Natural killer cell (primary cell): ENCODE measurements at regions not wholly inside any gene's neighbourhood (a gene's known extent, or its start where the extent isn't known, plus 50 kb on each side); places are given as distances from the start of the nearest gene placed in this dataset.

ENCODE experiments used
- ATAC-seq, 3 donors: fragments of 150-1000 bp in 2 of 3; fragments of 200-7000 bp in 1 of 3; cut with Tn5 transposase; 1 replicate in 1 of 3; 2 replicates in 2 of 3; pipeline ENCODE4 v1.10.0; 2021; ENCODE audit warnings: mild to moderate bottlenecking in 2 of 3, moderate library complexity in 2 of 3
- DNase-seq, 2 donors: peaks; one replicate each; pipeline versions ENCODE4 v3.0.0 to v3.0.0-alpha.2; 2013 to 2021; ENCODE audit warnings: mixed read lengths in 1 of 2
- H3K27ac ChIP-seq: one replicate; pipeline ENCODE4 v1.5.1; 2013; ENCODE audit warnings: mild to moderate bottlenecking, low read length
- H3K27me3 ChIP-seq: one replicate; pipeline ENCODE4 v1.6.1; 2013; ENCODE audit warnings: low read length; ENCODE audit not compliant: control insufficient read depth, insufficient read depth
- H3K36me3 ChIP-seq: one replicate; pipeline ENCODE4 v1.6.1; 2013; ENCODE audit warnings: low read length; ENCODE audit not compliant: control insufficient read depth, insufficient read depth
- H3K4me1 ChIP-seq: one replicate; pipeline ENCODE4 v1.6.1; 2013; ENCODE audit warnings: low read length; ENCODE audit not compliant: control insufficient read depth, insufficient read depth
- H3K4me3 ChIP-seq: one replicate; pipeline ENCODE4 v1.5.1; 2013; ENCODE audit warnings: low read length
- H3K9me3 ChIP-seq: one replicate; pipeline ENCODE4 v1.6.1; 2013; ENCODE audit warnings: low read length; ENCODE audit not compliant: control insufficient read depth, insufficient read depth
- H3K27ac Mint-ChIP-seq, 2 donors: one replicate each; pipeline ENCODE4 v1.8.0; 2022; ENCODE audit warnings: mild to moderate bottlenecking in 2 of 2, mixed read lengths in 2 of 2, moderate library complexity in 1 of 2
- H3K27me3 Mint-ChIP-seq, 2 donors: one replicate each; pipeline ENCODE4 v1.8.0; 2022; ENCODE audit warnings: low read depth in 2 of 2, mixed read lengths in 2 of 2
- H3K36me3 Mint-ChIP-seq: one replicate; pipeline ENCODE4 v1.8.0; 2022; ENCODE audit warnings: mixed read lengths
- H3K4me1 Mint-ChIP-seq, 2 donors: one replicate each; pipeline ENCODE4 v1.8.0; 2022; ENCODE audit warnings: mixed read lengths in 2 of 2
- H3K4me3 Mint-ChIP-seq: one replicate; pipeline ENCODE4 v1.8.0; 2022; ENCODE audit warnings: mild to moderate bottlenecking, moderate library complexity, mixed read lengths
- H3K9me3 Mint-ChIP-seq, 2 donors: one replicate each; pipeline ENCODE4 v1.8.0; 2022; ENCODE audit warnings: mixed read lengths in 2 of 2
- WGBS: methylation state at CpG from one replicate; pipeline ENCODE4 v1.1.7; 2013; ENCODE audit warnings: missing lambda C conversion rate; ENCODE audit not compliant: insufficient coverage; 5-methylcytosine and 5-hydroxymethylcytosine counted together
- intact Hi-C: fragments of 100-400 bp; cut with micrococcal nuclease; formaldehyde crosslinking; loops from one replicate; pipeline ENCODE4 v1.14.2; 2022
- TF ChIP-seq, protein P1 (sequence below): fragments of 200-600 bp; IDR thresholded peaks from one replicate; pipeline ENCODE4 v1.8.0; 2022; ENCODE audit warnings: antibody characterized with exemption

DNA sequence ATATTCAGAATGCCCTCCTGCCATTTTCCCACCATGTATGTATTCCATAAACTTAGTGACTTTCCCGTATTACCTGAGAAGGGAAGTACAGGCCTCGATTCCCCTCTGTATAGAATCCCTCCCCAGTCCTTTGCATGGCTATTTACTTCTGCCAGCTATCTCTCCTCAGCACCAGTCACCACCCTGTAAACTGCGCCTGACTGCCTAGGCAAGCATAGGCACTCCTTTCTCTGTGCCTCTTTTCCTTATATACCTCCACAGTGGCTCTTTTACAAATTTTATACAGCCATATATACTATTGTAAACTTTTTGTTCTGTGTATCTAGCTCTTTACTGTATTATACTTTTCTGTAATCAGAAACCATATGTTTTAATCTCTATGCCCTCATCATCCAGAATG lies 130.9 kb upstream of the TET2 start:
- Mint-ChIP-seq H3K4me3 (no peak overlapping the region), H3K9me3 (no peaks in the 10 kb centered on the region), H3K36me3 (no peaks in the 10 kb centered on the region), H3K4me1 (no peaks in the 10 kb centered on the region), H3K27me3 (no peaks in the 10 kb centered on the region), H3K27ac (no peak overlapping the region)
- Histone ChIP-seq H3K4me1 (no peaks in the 10 kb centered on the region), H3K27me3 (no peaks in the 10 kb centered on the region), H3K36me3 (no peaks in the 10 kb centered on the region), H3K4me3 (no peak overlapping the region), H3K27ac (no peak overlapping the region), H3K9me3 (no peaks in the 10 kb centered on the region)
- TF ChIP-seq, protein P1, sequence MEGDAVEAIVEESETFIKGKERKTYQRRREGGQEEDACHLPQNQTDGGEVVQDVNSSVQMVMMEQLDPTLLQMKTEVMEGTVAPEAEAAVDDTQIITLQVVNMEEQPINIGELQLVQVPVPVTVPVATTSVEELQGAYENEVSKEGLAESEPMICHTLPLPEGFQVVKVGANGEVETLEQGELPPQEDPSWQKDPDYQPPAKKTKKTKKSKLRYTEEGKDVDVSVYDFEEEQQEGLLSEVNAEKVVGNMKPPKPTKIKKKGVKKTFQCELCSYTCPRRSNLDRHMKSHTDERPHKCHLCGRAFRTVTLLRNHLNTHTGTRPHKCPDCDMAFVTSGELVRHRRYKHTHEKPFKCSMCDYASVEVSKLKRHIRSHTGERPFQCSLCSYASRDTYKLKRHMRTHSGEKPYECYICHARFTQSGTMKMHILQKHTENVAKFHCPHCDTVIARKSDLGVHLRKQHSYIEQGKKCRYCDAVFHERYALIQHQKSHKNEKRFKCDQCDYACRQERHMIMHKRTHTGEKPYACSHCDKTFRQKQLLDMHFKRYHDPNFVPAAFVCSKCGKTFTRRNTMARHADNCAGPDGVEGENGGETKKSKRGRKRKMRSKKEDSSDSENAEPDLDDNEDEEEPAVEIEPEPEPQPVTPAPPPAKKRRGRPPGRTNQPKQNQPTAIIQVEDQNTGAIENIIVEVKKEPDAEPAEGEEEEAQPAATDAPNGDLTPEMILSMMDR, result no peak
- ATAC-seq, result no peak
- intact Hi-C loops, result no loop called here
- no peak for DNase-seq
- 97% methylated on average over 3 of the region's 3 CpGs for whole genome bisulfite sequencing

DNA sequence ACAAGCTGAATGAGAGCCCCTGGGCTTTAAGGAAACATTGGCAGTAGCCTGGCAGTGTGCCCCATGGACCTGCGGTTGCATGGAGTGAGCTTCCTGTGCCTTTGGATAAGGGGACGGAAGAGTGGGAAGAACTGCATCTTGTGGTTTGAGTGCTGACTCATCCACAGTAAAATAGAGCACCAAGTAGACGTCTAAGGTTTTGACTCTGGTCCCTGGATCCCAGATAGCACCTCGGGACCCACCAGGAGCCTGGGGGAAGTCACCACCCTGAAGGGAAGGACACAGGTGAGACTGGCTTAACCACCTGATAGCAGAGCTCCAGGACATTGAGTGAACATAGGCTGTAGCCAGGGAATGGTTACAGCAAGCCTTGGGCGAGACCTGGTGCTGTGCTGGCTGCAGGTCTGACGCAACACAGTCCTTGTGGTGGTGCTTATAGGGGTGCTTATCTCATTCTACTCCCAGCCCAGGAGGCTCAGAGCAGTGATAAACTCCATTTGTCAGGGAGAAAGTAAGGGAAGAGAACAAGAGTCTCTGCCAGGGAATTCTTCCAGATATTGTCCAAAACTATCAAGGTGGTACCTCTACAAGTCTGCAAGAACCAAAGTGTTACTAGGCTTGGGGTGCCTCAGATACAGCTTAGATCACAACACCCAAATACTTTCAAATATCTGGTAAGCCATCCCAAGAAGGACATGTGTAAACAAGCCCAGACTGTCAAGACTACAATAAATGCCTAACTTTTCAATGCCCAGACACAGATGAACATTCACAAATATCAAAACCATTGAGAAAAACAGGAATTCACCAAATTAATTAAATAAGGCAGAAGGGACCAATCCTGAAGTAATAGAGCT lies 123.6 kb upstream of the TET2 start:
- Mint-ChIP-seq H3K4me3 (no peak overlapping the region), H3K36me3 (no peaks in the 10 kb centered on the region)

DNA sequence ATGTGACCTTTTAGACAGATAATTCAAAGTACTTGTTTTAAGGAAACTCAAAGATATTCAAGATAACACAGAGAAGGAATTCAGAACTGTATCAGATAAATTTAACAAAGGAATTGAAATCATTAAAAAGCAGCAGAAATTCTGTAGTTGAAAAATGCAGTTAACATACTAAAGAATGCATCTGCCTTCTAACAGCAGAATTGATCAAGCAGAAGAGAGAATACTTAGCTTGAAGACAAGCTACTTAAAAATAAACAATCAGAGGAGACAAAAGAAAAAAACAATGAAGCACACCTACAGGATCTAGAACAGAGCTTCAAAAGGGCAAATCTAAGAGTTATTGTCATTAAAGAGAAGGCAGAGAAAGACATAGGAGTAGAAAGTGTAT lies 123.0 kb upstream of the TET2 start:
- H3K4me1 ChIP-seq, result no peaks in the 10 kb centered on the region
- peaks cover 5% of the 10 kb centered on the region for H3K9me3 ChIP-seq
- H3K27ac ChIP-seq, result no peak overlapping the region
- intact Hi-C loops, result no loop called here
- no peaks in the 10 kb centered on the region for H3K27me3 ChIP-seq
- DNase-seq (no peak), ATAC-seq (no peak)
- TF ChIP-seq, protein P1, result no peak
- H3K9me3 Mint-ChIP-seq, result peaks cover 5 to 7% of the 10 kb centered on the region in 2 donors
- no peak overlapping the region for H3K4me3 ChIP-seq
- no peaks in the 10 kb centered on the region for H3K4me1 Mint-ChIP-seq
- no peak overlapping the region for H3K27ac Mint-ChIP-seq
- H3K4me3 Mint-ChIP-seq, result no peak overlapping the region
- peaks cover 0 to under 1% of the 10 kb centered on the region in 2 donors for H3K27me3 Mint-ChIP-seq
- H3K36me3 ChIP-seq, result no peaks in the 10 kb centered on the region
- H3K36me3 Mint-ChIP-seq, result no peaks in the 10 kb centered on the region

More for the DNA sequence above, 123.6 kb upstream of the TET2 start:
- no peaks in the 10 kb centered on the region for H3K4me1 Mint-ChIP-seq
- peaks cover 5 to 7% of the 10 kb centered on the region in 2 donors for H3K9me3 Mint-ChIP-seq
- no peak overlapping the region for H3K4me3 ChIP-seq
- H3K27me3 ChIP-seq, result no peaks in the 10 kb centered on the region
- no peaks in the 10 kb centered on the region for H3K27me3 Mint-ChIP-seq
- DNase-seq, result no peak
- no peak overlapping the region for H3K27ac ChIP-seq
- H3K36me3 ChIP-seq, result no peaks in the 10 kb centered on the region
- intact Hi-C loops, result no loop called here
- TF ChIP-seq, protein P1, result no peak
- no peaks in the 10 kb centered on the region for H3K4me1 ChIP-seq
- H3K27ac Mint-ChIP-seq, result no peak overlapping the region
- 52% methylated on average over 6 of the region's 6 CpGs for WGBS
- peaks cover 5% of the 10 kb centered on the region for H3K9me3 ChIP-seq
- ATAC-seq, result peak in 1 of 3 donors; percentile 17
